HEK293 (cell line): ENCODE measurements at regions not wholly inside any gene's neighbourhood (a gene's known extent, or its start where the extent isn't known, plus 50 kb on each side); places are given as distances from the start of the nearest gene placed in this dataset.

Experiments used
- GFI1B ChIP-seq: fragments of 450-650 bp; formaldehyde crosslinking; IDR thresholded peaks from 2 replicates; pipeline ENCODE4 v1.5.1; 2016; ENCODE audit warnings: missing biosample characterization, missing genetic modification characterization
- ZEB2 ChIP-seq: fragments of 450-650 bp; formaldehyde crosslinking; IDR thresholded peaks from 2 replicates; pipeline ENCODE4 v1.5.1; 2016; ENCODE audit warnings: missing biosample characterization, missing genetic modification characterization
- ZNF121 ChIP-seq: fragments of 450-650 bp; formaldehyde crosslinking; IDR thresholded peaks from 2 replicates; pipeline ENCODE4 v1.5.1; 2016; ENCODE audit warnings: missing biosample characterization, missing genetic modification characterization
- ZNF354C ChIP-seq: fragments of 450-650 bp; formaldehyde crosslinking; IDR thresholded peaks from 2 replicates; pipeline ENCODE4 v1.5.1; 2016; ENCODE audit warnings: missing biosample characterization, missing genetic modification characterization, low read depth, borderline replicate concordance
- ZNF596 ChIP-seq: fragments of 450-650 bp; IDR thresholded peaks from 2 replicates; pipeline ENCODE4 v1.5.0; 2018; ENCODE audit warnings: missing biosample characterization, mild to moderate bottlenecking, missing genetic modification characterization, moderate library complexity
- ZNF600 ChIP-seq: fragments of 450-650 bp; formaldehyde crosslinking; IDR thresholded peaks from 2 replicates; pipeline ENCODE4 v1.5.1; 2016; ENCODE audit warnings: missing biosample characterization, missing genetic modification characterization
- TF ChIP-seq, protein P1 (sequence below): fragments of 450-650 bp; formaldehyde crosslinking; IDR thresholded peaks from 2 replicates; pipeline ENCODE4 v1.5.1; 2016; ENCODE audit warnings: missing biosample characterization, missing genetic modification characterization
- TF ChIP-seq, protein P2 (sequence below): fragments of 450-650 bp; formaldehyde crosslinking; IDR thresholded peaks from 2 replicates; pipeline ENCODE4 v1.5.1; 2016; ENCODE audit warnings: missing biosample characterization, missing genetic modification characterization
- TF ChIP-seq, protein P3 (sequence below): fragments of 450-650 bp; formaldehyde crosslinking; IDR thresholded peaks from 2 replicates; pipeline ENCODE4 v1.5.1; 2017; ENCODE audit warnings: missing biosample characterization, missing genetic modification characterization

DNA sequence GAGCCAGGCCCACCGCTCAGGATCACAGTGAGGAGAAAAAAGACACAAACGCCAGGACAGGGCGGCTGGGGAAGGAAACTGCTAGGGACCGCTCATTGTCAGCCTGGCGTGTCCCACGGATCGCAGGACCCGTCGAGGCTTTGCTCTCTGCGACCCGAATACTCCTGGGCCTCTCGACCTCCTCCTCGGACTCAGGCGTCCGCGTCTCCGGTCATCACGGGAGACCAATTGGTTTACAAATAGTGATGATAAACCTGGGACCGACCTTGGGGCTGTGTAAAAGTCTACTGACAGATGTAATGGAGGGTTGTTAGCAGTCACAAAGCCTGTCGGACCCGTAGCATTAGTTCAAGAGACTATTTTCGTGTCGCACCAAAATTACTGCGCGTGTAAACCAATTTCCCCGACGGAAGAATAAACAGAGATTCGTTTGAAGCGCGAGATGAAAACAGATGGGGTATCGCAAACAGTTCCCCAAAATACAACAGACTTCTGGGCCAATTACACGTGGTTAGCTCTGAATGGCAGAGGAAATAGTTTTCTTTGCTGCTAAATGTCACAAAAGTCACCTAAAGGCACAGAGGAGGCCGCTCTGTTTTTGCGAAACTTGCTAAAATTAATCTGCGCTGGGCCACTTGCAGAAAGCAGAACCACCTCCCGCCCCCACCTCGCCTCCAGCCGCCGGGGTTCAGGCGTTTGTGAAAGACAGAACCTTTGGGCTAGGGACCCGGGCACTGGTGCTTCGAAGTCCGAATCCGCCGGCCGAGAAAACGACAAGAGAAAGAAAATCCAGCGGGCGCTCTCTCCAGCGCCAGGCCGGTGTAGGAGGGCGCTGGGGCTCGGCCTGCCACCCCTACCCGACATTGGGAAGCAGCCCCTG, 67.6 kb downstream of the FOXD1 start:
- no peak for TF ChIP-seq ZNF354C
- TF ChIP-seq, protein P1, sequence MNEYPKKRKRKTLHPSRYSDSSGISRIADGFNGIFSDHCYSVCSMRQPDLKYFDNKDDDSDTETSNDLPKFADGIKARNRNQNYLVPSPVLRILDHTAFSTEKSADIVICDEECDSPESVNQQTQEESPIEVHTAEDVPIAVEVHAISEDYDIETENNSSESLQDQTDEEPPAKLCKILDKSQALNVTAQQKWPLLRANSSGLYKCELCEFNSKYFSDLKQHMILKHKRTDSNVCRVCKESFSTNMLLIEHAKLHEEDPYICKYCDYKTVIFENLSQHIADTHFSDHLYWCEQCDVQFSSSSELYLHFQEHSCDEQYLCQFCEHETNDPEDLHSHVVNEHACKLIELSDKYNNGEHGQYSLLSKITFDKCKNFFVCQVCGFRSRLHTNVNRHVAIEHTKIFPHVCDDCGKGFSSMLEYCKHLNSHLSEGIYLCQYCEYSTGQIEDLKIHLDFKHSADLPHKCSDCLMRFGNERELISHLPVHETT (tag by site-specific recombination), result no peak
- TF ChIP-seq, protein P2, sequence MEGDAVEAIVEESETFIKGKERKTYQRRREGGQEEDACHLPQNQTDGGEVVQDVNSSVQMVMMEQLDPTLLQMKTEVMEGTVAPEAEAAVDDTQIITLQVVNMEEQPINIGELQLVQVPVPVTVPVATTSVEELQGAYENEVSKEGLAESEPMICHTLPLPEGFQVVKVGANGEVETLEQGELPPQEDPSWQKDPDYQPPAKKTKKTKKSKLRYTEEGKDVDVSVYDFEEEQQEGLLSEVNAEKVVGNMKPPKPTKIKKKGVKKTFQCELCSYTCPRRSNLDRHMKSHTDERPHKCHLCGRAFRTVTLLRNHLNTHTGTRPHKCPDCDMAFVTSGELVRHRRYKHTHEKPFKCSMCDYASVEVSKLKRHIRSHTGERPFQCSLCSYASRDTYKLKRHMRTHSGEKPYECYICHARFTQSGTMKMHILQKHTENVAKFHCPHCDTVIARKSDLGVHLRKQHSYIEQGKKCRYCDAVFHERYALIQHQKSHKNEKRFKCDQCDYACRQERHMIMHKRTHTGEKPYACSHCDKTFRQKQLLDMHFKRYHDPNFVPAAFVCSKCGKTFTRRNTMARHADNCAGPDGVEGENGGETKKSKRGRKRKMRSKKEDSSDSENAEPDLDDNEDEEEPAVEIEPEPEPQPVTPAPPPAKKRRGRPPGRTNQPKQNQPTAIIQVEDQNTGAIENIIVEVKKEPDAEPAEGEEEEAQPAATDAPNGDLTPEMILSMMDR (tag by site-specific recombination), result no peak
- TF ChIP-seq, protein P3, sequence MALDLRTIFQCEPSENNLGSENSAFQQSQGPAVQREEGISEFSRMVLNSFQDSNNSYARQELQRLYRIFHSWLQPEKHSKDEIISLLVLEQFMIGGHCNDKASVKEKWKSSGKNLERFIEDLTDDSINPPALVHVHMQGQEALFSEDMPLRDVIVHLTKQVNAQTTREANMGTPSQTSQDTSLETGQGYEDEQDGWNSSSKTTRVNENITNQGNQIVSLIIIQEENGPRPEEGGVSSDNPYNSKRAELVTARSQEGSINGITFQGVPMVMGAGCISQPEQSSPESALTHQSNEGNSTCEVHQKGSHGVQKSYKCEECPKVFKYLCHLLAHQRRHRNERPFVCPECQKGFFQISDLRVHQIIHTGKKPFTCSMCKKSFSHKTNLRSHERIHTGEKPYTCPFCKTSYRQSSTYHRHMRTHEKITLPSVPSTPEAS (tag by site-specific recombination), result no peak
- TF ChIP-seq GFI1B, result no peak
- TF ChIP-seq ZEB2 (tag by site-specific recombination), result no peak
- TF ChIP-seq ZNF600 (tag by site-specific recombination), result no peak
- TF ChIP-seq ZNF596 (tag by site-specific recombination), result no peak
- no peak for TF ChIP-seq ZNF121 (tag by site-specific recombination)
